ENCODE measurements at regions not wholly inside any gene's neighbourhood (a gene's known extent, or its start where the extent isn't known, plus 50 kb on each side); places are given as distances from the start of the nearest gene placed in this dataset.

GRCh38 chr12:90855534-90855933, 99.4 kb downstream of the CCER1 start:
- no peak overlapping the region for H2BK15ac ChIP-seq (ENCODE audit: low read depth, low read length)
- Mint-ChIP-seq H3K27ac (no peak overlapping the region), H3K36me3 (ENCODE audit: insufficient read depth in 1 of 3, low read depth in 3 of 3) (no peaks in the 10 kb centered on the region), H3K9me3 (no peaks in the 10 kb centered on the region), H3K27me3 (ENCODE audit: low read depth) (no peaks in the 10 kb centered on the region), H3K4me1 (no peaks in the 10 kb centered on the region), H3K4me3 (no peak overlapping the region)
- no peak overlapping the region for H2BK120ac ChIP-seq (ENCODE audit: low read depth, low read length, poor library complexity, severe bottlenecking)
- H3K23ac ChIP-seq (ENCODE audit: insufficient read length, low read depth, low read length), result no peak overlapping the region
- no CpG with 5 or more reads among the region's 1 CpG for WGBS (ENCODE audit: extremely low coverage, insufficient read length, low lambda C conversion rate)
- H4K8ac ChIP-seq (replicated peaks; ENCODE audit: insufficient read length, low read depth, low read length), result no peak overlapping the region
- no peaks in the 10 kb centered on the region for H3K27me3 ChIP-seq (ENCODE audit: insufficient read depth, low read length)
- no peak overlapping the region for H3K9ac ChIP-seq (ENCODE audit: extremely low read depth, insufficient read length, low read length)
- H2AK5ac ChIP-seq (ENCODE audit: insufficient read length, low read length), result no peak overlapping the region
- no peak overlapping the region for H3T11ph ChIP-seq (ENCODE audit: low read length)
- no peaks in the 10 kb centered on the region for H3K4me1 ChIP-seq (ENCODE audit: insufficient read depth, low read length)
- no peak overlapping the region for H2BK20ac ChIP-seq (ENCODE audit: low read depth, low read length, poor library complexity, severe bottlenecking)
- H3K23me2 ChIP-seq (ENCODE audit: insufficient read length, low read depth, low read length, poor library complexity, severe bottlenecking), result no peaks in the 10 kb centered on the region
- H3K79me2 ChIP-seq (ENCODE audit: insufficient read depth, low read length), result no peaks in the 10 kb centered on the region
- no peak overlapping the region for H4K5ac ChIP-seq (ENCODE audit: insufficient read length, low read depth, low read length)
- H3K27ac ChIP-seq (ENCODE audit: insufficient read length, low read depth, low read length), result no peak overlapping the region
- H3K4ac ChIP-seq (ENCODE audit: low read depth, low read length), result no peak overlapping the region
- no peak overlapping the region for H3K14ac ChIP-seq (ENCODE audit: insufficient read depth, low read length)
- no peak for TF ChIP-seq CTCF (conservative IDR thresholded peaks at IDR 0.05)
- H3K56ac ChIP-seq (ENCODE audit: insufficient read length, low read depth, low read length), result no peak overlapping the region
- H2AFZ ChIP-seq (ENCODE audit: low read length), result no peak overlapping the region
- H3K4me2 ChIP-seq (ENCODE audit: insufficient read depth, insufficient read length, low read length), result no peak overlapping the region
- DNase-seq, result no peak
- H2BK5ac ChIP-seq (ENCODE audit: insufficient read length, low read length), result no peak overlapping the region
- H4K91ac ChIP-seq (ENCODE audit: insufficient read length, low read depth, low read length), result no peak overlapping the region
- H3K18ac ChIP-seq (ENCODE audit: insufficient read length, low read depth, low read length), result no peak overlapping the region
- no peak overlapping the region for H2BK12ac ChIP-seq (ENCODE audit: insufficient read length, low read depth, low read length)
- H4K20me1 ChIP-seq (ENCODE audit: control insufficient read depth, insufficient read depth, insufficient read length), result no peaks in the 10 kb centered on the region
- no peaks in the 10 kb centered on the region for H3K9me3 ChIP-seq (ENCODE audit: control insufficient read depth, low read depth, low read length)
- no peaks in the 10 kb centered on the region for H3K79me1 ChIP-seq (ENCODE audit: insufficient read depth, low read depth, low read length, poor library complexity, severe bottlenecking)

Data from H9 (cell line).